NCI-H748 treated with DMSO at 0.1 percent for 48 hours (cell line): ENCODE measurements at regions not wholly inside any gene's neighbourhood (a gene's known extent, or its start where the extent isn't known, plus 50 kb on each side); places are given as distances from the start of the nearest gene placed in this dataset.

Experiments
- DNase-seq: peaks from one replicate; lab custom pipeline; 2025; lab: John Stamatoyannopoulos, UW

- no peak for DNase-seq
Measured at GRCh38 chr5:74342948-74343682, 297.4 kb downstream of the ENC1 start.

- DNase-seq: no peak
Measured at GRCh38 chr5:74342182-74342581, 298.3 kb downstream of the ENC1 start.

- DNase-seq: no peak
Measured at GRCh38 chr5:74341221-74341620, 299.3 kb downstream of the ENC1 start.

DNA sequence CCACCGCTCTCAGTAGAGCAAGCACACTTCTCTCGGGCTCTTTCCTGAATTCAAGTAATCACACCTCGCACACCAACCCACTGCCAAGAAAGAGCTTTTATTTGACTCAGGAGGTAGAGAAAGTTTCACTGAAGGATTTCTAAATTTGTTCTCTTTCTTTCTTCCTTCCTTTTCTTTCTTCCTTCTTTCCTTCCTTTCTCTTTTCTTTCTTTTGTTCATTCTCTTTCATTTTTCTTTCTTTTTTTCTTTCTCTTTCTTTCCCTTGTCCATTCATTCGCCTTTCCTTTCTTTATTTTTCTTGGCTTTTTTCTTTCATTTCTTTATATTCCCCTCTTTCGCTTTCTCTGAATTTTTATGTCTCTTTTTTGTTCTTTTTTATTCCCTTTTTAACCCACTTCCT lies 300.1 kb downstream of the ENC1 start:
- DNase-seq: no peak

- no peak for DNase-seq
Measured at GRCh38 chr5:74337984-74338310, 302.6 kb downstream of the ENC1 start.

- no peak for DNase-seq
Measured at GRCh38 chr5:74337254-74337983, 303.1 kb downstream of the ENC1 start.

- DNase-seq: no peak
Measured at GRCh38 chr5:74336297-74336696, 304.2 kb downstream of the ENC1 start.

DNA sequence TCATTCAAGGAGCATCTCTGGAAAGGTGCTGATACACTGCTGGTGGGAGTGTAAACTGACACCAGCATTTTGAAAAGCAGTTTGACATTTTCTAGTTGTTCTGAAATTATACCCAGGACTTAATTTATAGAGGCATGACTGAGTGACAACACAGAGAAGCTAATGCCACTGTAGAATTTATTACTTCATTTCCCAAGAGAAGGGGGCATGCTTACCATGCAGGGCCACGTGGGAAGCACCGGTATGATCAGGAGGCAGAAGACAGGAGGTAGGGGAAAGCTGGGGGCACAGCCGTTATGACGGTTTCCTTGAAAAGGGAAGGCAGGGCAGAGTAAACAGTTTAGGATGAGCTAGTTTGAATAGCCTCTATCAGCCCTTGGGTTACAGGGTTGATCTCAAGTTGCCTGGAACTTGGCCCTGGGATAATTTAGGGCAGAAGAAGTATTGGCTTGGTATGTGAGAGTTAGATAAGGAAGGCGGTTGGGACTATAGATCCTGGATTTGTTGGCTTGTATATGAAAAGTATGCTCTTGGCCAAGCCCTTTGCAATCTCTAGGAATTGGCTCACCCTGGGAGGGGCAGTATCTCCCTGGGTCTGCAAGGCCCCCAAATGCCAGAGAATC lies 305.7 kb downstream of the ENC1 start:
- no peak for DNase-seq

GRCh38 chr5:74334062-74334761 lies 306.3 kb downstream of the ENC1 start:
- DNase-seq: no peak

DNA sequence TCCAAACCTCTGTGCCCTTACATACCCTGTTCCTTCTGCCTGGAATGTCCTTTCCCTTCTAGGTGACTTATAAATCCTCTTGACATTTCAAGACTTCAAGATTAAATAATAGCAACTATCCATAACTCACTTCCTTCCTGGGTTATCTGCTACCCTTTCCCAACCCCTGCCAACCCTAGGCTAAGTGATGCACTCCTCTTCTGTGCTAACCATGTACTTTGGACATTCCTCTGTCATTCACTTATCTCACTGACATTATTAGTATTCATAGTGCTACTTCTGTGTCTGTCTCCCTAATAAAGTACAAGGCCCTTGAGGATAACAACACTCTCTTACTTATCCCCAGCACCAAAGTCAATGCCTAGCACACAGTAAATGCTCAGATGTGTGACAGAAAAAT lies 307.1 kb downstream of the ENC1 start:
- DNase-seq: no peak

DNA sequence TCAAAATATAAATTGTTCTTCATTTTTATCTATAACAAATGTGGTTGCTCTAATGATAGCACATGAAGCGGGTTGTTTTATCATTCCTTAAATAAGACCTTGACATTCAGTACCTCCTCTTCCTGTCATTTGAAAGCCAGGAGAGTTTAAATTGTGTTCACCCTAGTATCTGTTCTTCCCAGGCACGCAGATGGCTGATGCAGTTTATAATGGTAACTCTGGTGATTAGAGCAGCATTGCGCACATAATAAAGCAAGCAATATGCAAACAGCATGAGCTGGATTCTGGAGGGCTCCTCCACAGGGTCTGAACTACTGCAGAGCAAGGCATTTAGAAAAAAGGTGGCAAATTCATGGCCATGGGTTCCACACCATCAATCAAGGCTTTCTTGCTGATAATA lies 307.8 kb downstream of the ENC1 start:
- DNase-seq: no peak

- no peak for DNase-seq
Measured at GRCh38 chr5:74332006-74332405, 308.5 kb downstream of the ENC1 start.

- no peak for DNase-seq
Measured at GRCh38 chr5:74328221-74328630, 312.3 kb downstream of the ENC1 start.

- DNase-seq: no peak
Measured at GRCh38 chr5:74327339-74327685, 313.2 kb downstream of the ENC1 start.

GRCh38 chr5:74326571-74327338 lies 313.8 kb downstream of the ENC1 start:
- DNase-seq: no peak

GRCh38 chr5:74325866-74326265 lies 314.7 kb downstream of the ENC1 start:
- no peak for DNase-seq

DNA sequence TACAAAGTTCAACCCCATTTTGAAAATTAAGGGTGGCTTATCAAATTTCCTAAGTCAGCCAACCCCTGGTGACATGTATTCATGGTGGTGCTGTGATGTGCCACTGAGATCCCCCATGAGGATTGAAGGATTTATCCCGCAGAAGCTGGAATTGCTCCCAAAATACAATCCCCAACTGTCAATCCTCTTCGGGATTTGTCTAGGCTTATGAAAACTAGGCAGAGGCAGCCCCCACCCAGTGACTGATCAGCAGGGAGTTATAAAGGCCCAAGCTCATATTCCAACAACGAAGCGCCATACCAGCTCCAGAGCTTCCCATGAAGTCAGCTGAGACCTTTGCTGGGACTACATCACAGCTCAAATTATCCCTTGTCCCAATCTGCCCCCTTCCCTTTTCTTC lies 316.0 kb downstream of the ENC1 start:
- no peak for DNase-seq

DNA sequence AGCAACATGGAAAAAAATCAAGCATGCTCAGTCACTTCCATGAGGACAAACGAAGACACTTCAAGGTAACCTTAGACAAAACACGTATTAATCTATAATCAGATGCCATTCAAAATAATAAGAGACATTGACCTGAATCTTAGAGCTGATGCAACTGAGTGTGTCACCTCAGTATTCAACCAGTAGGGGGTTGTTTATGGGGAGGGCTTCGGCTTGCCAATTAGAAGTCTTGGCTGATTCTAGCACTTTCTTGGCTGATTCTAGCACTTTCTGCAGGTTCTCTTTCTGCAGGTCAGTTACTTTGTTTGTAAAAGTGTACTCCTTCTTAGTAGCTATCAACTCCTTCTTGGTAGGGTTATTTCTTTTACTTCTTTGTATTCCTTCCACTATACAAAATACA lies 317.6 kb downstream of the ENC1 start:
- no peak for DNase-seq

- DNase-seq: no peak
Measured at GRCh38 chr5:74322191-74322590, 318.3 kb downstream of the ENC1 start.

DNA sequence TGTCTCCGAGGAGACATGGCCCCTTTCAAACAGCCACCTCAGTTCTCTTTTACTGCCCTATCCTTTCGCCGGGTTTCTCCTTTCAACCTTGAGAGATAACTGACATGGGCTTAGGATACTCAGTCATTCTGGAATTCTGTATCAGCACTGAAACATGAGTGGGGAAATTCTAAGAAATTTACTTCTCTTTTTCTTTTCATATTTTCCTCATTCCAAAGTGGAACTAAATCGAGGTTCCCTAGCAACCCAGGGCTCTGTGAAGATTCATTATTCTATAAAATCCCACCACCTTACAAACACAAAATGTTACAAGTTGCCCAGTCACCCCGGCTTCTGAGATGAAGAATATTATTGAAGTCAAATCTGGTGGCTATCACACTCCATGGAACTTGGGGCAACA lies 319.2 kb downstream of the ENC1 start:
- no peak for DNase-seq

DNA sequence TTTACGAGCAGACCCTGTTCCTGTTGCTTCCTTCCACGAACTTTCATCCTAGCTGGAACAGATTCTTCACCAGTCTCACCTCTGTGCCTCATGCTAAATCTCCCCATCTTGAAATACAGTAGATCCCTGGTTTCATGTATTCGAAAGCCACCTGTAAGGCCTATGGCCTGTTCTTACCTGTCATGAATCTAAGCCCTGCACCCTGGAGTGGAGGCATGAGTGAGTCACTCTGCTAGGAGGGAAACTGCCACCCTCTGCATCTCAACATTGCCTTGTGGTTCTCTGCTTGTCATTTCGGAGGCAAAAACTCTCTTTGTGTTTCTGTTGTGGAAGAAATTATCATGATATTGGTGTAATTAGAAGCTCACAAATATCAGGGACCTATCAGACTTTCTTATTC lies 320.0 kb downstream of the ENC1 start:
- no peak for DNase-seq

DNA sequence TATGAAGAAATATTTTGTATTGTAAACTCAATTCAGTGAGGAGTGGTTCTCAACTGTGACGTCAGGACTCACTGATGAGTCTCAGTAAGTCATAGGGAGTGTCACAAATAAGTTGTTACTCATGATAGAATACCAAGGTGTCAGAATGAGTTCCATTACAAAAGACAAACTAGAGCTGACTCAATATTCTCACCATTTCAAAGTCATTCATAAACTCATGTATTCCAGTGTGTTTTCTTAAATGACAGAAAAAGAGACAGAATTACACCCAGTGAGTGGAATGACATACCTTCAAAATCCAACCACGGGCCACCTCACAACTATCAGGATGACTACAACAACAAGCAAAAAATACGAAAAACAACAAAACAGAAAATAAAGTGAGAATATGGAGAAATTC lies 321.5 kb downstream of the ENC1 start:
- no peak for DNase-seq
